ENCODE measurements at regions not wholly inside any gene's neighbourhood (a gene's known extent, or its start where the extent isn't known, plus 50 kb on each side); places are given as distances from the start of the nearest gene placed in this dataset.

DNA sequence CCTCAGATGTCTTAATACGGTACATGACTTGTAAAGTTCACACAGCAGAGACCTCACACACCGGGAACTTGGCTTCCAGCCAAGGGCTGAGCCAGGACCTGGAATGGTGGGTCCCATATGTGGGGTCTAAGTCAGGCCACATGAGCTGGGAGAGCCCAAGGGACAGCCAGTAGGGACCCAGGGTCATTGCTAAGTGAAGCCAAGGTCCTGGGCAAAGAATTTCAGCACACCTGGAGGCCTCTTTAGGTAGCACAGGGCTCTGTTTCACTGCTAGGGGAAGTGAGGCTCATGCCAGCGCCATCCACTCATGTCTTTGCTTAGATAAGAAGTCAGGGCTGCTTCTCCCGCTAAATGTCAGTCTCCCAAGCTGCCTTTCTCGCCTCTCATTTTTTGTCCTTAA, 116.6 kb upstream of the TLE3 start:
- H3K4me1 Mint-ChIP-seq (ENCODE audit: low read depth, unreplicated experiment): peaks cover 7% of the 10 kb centered on the region
- H3K27me3 Mint-ChIP-seq (ENCODE audit: unreplicated experiment): peaks cover 3% of the 10 kb centered on the region
- DNase-seq: no peak
- TF ChIP-seq, protein P1, sequence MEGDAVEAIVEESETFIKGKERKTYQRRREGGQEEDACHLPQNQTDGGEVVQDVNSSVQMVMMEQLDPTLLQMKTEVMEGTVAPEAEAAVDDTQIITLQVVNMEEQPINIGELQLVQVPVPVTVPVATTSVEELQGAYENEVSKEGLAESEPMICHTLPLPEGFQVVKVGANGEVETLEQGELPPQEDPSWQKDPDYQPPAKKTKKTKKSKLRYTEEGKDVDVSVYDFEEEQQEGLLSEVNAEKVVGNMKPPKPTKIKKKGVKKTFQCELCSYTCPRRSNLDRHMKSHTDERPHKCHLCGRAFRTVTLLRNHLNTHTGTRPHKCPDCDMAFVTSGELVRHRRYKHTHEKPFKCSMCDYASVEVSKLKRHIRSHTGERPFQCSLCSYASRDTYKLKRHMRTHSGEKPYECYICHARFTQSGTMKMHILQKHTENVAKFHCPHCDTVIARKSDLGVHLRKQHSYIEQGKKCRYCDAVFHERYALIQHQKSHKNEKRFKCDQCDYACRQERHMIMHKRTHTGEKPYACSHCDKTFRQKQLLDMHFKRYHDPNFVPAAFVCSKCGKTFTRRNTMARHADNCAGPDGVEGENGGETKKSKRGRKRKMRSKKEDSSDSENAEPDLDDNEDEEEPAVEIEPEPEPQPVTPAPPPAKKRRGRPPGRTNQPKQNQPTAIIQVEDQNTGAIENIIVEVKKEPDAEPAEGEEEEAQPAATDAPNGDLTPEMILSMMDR (IDR thresholded peaks at IDR 0.05; ENCODE audit: partially characterized antibody, unreplicated experiment): peak; percentile 16
- H3K4me3 Mint-ChIP-seq (ENCODE audit: unreplicated experiment): no peak overlapping the region
- no peak overlapping the region for H3K27ac Mint-ChIP-seq (ENCODE audit: unreplicated experiment)
- H3K9me3 Mint-ChIP-seq (ENCODE audit: unreplicated experiment): peaks cover 1% of the 10 kb centered on the region
- peaks cover 4% of the 10 kb centered on the region for H3K36me3 Mint-ChIP-seq (ENCODE audit: unreplicated experiment)

DNA sequence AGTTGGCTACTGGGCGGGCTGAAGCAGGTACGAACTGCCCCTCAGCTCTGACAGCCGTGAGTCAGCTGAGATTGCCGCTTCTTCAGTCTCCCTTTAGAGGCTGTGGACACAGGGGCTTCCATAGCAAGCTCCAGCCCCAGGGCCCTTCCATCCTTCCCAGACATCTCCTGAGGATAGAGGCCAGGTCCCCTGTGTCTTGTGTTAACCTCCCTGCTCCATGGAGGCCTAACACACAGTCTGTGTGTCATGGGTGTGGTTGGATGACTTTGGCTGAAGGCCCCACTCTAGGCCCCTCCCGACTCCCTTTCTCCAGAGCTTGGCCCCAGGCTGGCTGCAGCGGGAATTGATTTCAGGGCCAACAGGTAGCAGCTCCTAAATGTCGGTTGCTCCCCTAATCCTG, 116.1 kb upstream of the TLE3 start:
- Mint-ChIP-seq H3K27ac (ENCODE audit: unreplicated experiment) (no peak overlapping the region), H3K36me3 (ENCODE audit: unreplicated experiment) (peaks cover 4% of the 10 kb centered on the region), H3K4me1 (ENCODE audit: low read depth, unreplicated experiment) (peaks cover 5% of the 10 kb centered on the region), H3K9me3 (ENCODE audit: unreplicated experiment) (peaks cover 1% of the 10 kb centered on the region), H3K27me3 (ENCODE audit: unreplicated experiment) (peaks cover 3% of the 10 kb centered on the region), H3K4me3 (ENCODE audit: unreplicated experiment) (no peak overlapping the region)
- DNase-seq: no peak
- TF ChIP-seq, protein P1 (IDR thresholded peaks at IDR 0.05; ENCODE audit: partially characterized antibody, unreplicated experiment): no peak

DNA sequence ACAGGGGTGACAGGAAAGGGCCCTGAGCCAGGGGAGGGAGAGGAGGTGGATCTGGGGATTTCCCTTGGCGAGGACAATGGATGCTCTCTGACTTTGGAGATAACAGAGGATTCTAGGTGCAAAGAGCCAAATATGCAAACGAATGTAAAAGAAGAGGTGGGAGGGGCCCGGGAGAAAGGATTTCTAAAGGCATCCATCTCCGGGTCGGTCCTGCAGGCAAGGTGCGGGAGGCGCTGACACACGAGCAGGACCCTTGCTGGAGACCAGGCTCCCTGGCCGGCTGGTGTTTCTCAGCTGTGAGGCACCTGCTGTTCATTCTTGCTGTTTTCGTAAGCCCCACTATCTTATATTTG, 115.2 kb upstream of the TLE3 start:
- no peak for DNase-seq
- TF ChIP-seq, protein P1 (IDR thresholded peaks at IDR 0.05; ENCODE audit: partially characterized antibody, unreplicated experiment): no peak
- peaks cover 5% of the 10 kb centered on the region for H3K4me1 Mint-ChIP-seq (ENCODE audit: low read depth, unreplicated experiment)
- no peak overlapping the region for H3K4me3 Mint-ChIP-seq (ENCODE audit: unreplicated experiment)
- peaks cover 4% of the 10 kb centered on the region for H3K36me3 Mint-ChIP-seq (ENCODE audit: unreplicated experiment)
- peaks cover 3% of the 10 kb centered on the region for H3K27me3 Mint-ChIP-seq (ENCODE audit: unreplicated experiment)
- H3K9me3 Mint-ChIP-seq (ENCODE audit: unreplicated experiment): peaks cover 1% of the 10 kb centered on the region
- no peak overlapping the region for H3K27ac Mint-ChIP-seq (ENCODE audit: unreplicated experiment)

- no peak overlapping the region for H3K4me3 Mint-ChIP-seq (ENCODE audit: unreplicated experiment)
- H3K27ac Mint-ChIP-seq (ENCODE audit: unreplicated experiment): no peak overlapping the region
- H3K4me1 Mint-ChIP-seq (ENCODE audit: low read depth, unreplicated experiment): peaks cover 5% of the 10 kb centered on the region
- H3K36me3 Mint-ChIP-seq (ENCODE audit: unreplicated experiment): peaks cover 4% of the 10 kb centered on the region
- peaks cover 3% of the 10 kb centered on the region for H3K27me3 Mint-ChIP-seq (ENCODE audit: unreplicated experiment)
- H3K9me3 Mint-ChIP-seq (ENCODE audit: unreplicated experiment): peaks cover 1% of the 10 kb centered on the region
- DNase-seq: no peak
- TF ChIP-seq, protein P1 (IDR thresholded peaks at IDR 0.05; ENCODE audit: partially characterized antibody, unreplicated experiment): no peak
These were observed 114.7 kb upstream of the TLE3 start for GRCh38 chr15:70212286-70212962.

- TF ChIP-seq, protein P1 (IDR thresholded peaks at IDR 0.05; ENCODE audit: partially characterized antibody, unreplicated experiment): no peak
- H3K27ac Mint-ChIP-seq (ENCODE audit: unreplicated experiment): no peak overlapping the region
- peaks cover 1% of the 10 kb centered on the region for H3K9me3 Mint-ChIP-seq (ENCODE audit: unreplicated experiment)
- peaks cover 3% of the 10 kb centered on the region for H3K27me3 Mint-ChIP-seq (ENCODE audit: unreplicated experiment)
- peaks cover 4% of the 10 kb centered on the region for H3K36me3 Mint-ChIP-seq (ENCODE audit: unreplicated experiment)
- no peak for DNase-seq
- peaks cover 5% of the 10 kb centered on the region for H3K4me1 Mint-ChIP-seq (ENCODE audit: low read depth, unreplicated experiment)
- no peak overlapping the region for H3K4me3 Mint-ChIP-seq (ENCODE audit: unreplicated experiment)
These were observed 112.8 kb upstream of the TLE3 start for GRCh38 chr15:70210528-70210927.
